GM12872 (cell line): ENCODE measurements at regions not wholly inside any gene's neighbourhood (a gene's known extent, or its start where the extent isn't known, plus 50 kb on each side); places are given as distances from the start of the nearest gene placed in this dataset.

Experiments used
- CTCF ChIP-seq: IDR thresholded peaks from 3 replicates; pipeline ENCODE4 v1.5.1; 2011; ENCODE audit warnings: low read depth, mild to moderate bottlenecking, low read length, moderate library complexity; ENCODE audit not compliant: insufficient read depth

- TF ChIP-seq CTCF = no peak
Observed at GRCh38 chr4:25981749-25982148, 67.7 kb downstream of the SMIM20 start.

GRCh38 chr4:25982962-25983361, 68.9 kb downstream of the SMIM20 start:
- no peak for TF ChIP-seq CTCF

- no peak for TF ChIP-seq CTCF
Observed at GRCh38 chr4:25984266-25984665, 70.2 kb downstream of the SMIM20 start.

GRCh38 chr4:25984796-25985195, 70.8 kb downstream of the SMIM20 start:
- TF ChIP-seq CTCF = no peak

GRCh38 chr4:25986807-25987206, 72.8 kb downstream of the SMIM20 start:
- no peak for TF ChIP-seq CTCF

GRCh38 chr4:25991340-25991739, 77.3 kb downstream of the SMIM20 start:
- no peak for TF ChIP-seq CTCF

- TF ChIP-seq CTCF = peak; percentile 50; the same call in 2 of the 3 replicates
Observed at GRCh38 chr4:25993395-25994185, 79.6 kb downstream of the SMIM20 start.
